HEK293T (cell line): ENCODE measurements at regions not wholly inside any gene's neighbourhood (a gene's known extent, or its start where the extent isn't known, plus 50 kb on each side); places are given as distances from the start of the nearest gene placed in this dataset.

ENCODE experiments used
- FOXA1 ChIP-seq: fragments of 450-650 bp; IDR thresholded peaks from 2 replicates; pipeline ENCODE4 v1.6.1; 2016; ENCODE audit warnings: mild to moderate bottlenecking
- FOXM1 ChIP-seq: fragments of 450-650 bp; IDR thresholded peaks from 2 replicates; pipeline ENCODE4 v1.6.1; 2017; ENCODE audit warnings: mild to moderate bottlenecking, borderline replicate concordance
- HDGF ChIP-seq: fragments of 450-650 bp; IDR thresholded peaks from 2 replicates; pipeline ENCODE4 v1.6.1; 2017; ENCODE audit warnings: antibody characterized with exemption, borderline replicate concordance
- NFRKB ChIP-seq: fragments of 450-650 bp; IDR thresholded peaks from 2 replicates; pipeline ENCODE4 v1.6.1; 2016; ENCODE audit warnings: mild to moderate bottlenecking, moderate library complexity
- SP1 ChIP-seq: fragments of 450-650 bp; IDR thresholded peaks from 2 replicates; pipeline ENCODE4 v1.6.1; 2017
- TARDBP ChIP-seq: fragments of 450-650 bp; IDR thresholded peaks from 2 replicates; pipeline ENCODE4 v1.6.1; 2016

DNA sequence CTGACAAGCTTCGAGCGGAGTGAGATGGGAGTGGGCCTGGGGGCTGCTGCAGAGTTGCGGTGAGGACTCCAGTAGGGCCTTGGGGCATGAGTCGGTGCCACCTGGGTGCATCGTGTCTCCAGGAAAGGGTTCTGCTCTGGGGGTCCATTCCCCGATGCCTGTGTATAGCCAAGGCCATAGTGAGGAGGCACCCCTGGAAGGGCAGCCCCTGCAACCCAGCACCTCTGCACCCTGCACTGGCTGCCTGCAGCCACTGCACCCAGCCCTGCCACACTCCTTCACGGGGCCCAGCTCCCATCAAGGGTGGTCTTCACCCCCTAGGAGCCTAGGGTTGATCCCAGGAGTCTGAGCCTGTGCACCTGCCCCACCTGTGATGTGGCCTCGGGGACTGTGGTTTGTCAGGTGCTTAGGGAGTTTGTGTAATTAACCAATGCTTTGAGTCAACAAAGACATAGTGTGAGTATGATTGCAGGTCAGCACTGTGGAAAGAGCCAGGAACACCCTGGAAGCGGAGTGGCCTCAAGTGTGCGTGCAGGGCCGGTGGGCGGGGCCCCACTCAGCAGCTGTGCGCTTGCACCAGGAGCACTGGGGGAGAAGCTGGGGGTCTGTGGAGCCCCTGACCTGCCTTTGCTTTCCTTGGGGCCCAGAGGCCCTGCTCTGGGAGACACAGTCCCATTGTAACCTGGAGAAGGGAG, 1299.3 kb downstream of the BRD1 start:
- TF ChIP-seq FOXM1: no peak
- no peak for TF ChIP-seq SP1
- TF ChIP-seq FOXA1: no peak
- no peak for TF ChIP-seq NFRKB
- no peak for TF ChIP-seq TARDBP
- no peak for TF ChIP-seq HDGF
